Stimulated activated CD8-positive, alpha-beta memory T cell treated with anti-CD3 and anti-CD28 coated beads, Interleukin-15, amount 100 ng/mL, for 1 hour (primary cell): ENCODE measurements at regions not wholly inside any gene's neighbourhood (a gene's known extent, or its start where the extent isn't known, plus 50 kb on each side); places are given as distances from the start of the nearest gene placed in this dataset.

Source experiments
- DNase-seq: peaks from one replicate; pipeline ENCODE4 v3.0.0-alpha.2; 2020; ENCODE audit warnings: low read depth

DNA sequence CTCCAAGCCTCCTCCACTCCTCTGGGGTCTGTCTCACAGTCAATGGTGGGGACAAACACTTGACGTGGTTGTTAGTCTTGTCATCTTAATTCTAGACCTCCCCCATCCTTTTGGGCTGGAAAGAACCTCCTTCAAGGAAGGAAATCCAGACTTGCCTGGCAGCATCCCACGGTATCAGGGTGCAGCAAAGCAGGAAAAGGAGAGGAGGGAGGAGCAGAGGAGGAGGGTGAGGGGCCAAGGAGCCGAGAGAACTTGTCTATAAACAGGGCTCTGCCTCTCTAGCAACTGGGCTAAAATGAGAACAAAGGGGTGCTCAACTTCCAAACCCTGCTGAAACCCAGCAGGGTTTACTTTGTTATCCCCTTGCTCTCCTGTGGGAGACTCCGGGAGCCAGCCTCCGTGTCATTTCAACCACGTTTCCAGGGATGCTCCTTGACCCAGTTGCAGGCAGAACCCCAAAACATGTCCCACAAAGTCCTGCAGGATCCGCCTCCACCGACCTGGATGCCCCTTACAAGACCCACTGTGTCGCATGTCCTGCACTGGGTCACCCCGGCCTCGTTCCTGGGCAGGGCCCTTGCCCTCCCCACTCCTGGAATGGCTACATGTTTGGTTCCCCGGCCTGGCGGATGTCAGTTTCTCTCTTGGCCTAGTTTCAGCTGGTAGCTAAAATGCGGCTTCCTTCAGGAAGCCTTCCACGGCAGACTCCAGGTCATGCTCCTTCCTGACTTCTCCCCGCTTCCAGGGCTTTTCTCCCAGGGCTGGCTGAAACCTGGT is 69.7 kb upstream of the MGMT start:
- no peak for DNase-seq

DNA sequence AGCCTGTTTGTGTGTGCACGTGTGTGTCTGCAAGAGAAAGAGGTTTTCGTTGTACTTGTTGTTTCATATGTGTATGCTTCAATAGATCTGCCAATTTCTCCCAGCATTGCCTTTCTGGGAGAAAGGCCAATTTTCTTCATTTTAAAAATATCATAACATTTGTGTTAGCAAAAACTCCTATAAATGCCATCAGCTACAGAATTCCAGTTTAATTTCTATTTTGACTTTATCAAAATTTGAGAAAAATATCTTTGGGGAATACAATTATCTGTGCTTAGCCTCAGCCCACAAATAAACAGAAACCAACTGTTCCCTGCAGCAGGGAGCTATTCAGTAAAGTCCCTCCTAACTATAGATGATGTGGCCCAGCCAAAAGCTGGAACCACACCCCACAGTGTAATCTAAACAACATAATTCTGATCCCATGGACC is 68.3 kb upstream of the MGMT start:
- no peak for DNase-seq

DNA sequence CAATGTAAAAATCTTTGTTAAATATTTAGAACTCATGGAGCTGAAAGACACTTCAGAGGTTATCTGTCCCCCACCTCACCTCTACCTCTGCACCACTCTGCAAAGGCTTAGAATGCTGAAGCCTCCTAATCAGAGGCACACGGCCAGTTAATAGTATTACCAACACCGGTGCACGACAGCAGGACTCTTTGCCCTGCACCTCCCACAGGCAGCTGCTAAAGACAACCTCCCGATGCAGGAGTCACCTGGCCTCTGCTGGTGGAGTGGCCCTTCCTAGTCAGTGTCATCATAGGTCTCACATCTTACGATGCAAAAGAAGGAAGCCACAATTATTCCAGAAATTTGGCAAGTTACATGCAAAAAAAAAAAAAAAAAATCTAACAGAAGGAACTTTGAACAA is 66.6 kb upstream of the MGMT start:
- DNase-seq: no peak

DNA sequence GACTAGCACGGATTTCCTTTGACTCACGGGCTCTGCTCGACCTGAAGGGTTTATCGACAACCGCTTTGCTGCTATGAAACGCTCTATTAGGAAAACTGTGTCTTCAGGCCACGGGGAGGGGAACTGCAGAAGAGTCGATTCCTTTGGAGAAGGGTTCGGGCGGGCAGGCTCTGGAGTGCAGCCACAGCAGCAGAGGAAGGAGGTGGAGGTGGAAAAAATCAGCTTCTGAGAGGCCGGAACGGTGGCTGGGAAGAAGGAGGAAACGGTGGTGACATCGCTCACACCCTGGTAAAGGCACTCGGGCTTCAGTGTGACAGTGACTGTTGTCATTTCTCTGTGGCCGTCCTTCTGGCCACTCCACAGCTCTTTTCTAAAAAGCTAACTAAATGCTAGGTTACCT is 64.6 kb upstream of the MGMT start:
- DNase-seq: no peak

DNA sequence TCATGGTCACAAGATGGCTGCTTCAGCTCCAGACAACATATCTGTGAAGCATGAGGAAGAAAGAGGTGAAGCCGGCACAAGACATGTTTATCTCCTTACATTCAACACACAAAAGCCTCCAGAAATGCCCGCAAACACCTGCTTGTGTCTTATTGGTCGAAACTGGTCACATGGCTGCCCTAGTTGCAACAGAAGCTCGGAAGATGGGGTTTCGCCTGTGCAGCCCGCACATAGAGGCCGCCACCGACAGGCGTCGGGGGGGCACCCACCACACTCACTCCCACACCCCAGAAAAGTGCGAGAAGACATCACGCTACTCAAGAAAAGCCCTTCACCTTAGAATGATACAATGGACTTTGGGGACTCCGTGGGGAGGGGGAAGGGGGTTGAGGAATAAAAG is 63.0 kb upstream of the MGMT start:
- DNase-seq: no peak

DNA sequence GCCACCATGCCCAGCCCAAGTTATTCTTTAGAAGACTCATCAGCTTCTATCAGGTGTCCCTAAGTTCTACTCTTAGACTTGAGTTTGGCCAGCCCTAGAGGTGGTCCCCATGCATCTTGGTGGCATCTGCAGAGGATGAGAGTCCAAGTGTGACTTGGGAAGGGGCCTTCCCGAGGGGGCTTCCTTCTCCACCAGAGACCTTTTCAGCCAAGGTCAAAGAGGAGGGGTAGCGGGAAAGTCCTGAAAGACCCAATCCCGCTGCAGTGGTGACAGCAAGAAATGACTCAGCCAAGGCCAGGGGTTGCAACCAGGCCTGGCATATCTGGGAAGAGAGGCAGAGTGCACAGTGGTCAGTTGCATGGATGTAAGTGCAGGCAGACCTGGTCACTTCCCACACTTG is 61.7 kb upstream of the MGMT start:
- no peak for DNase-seq

DNA sequence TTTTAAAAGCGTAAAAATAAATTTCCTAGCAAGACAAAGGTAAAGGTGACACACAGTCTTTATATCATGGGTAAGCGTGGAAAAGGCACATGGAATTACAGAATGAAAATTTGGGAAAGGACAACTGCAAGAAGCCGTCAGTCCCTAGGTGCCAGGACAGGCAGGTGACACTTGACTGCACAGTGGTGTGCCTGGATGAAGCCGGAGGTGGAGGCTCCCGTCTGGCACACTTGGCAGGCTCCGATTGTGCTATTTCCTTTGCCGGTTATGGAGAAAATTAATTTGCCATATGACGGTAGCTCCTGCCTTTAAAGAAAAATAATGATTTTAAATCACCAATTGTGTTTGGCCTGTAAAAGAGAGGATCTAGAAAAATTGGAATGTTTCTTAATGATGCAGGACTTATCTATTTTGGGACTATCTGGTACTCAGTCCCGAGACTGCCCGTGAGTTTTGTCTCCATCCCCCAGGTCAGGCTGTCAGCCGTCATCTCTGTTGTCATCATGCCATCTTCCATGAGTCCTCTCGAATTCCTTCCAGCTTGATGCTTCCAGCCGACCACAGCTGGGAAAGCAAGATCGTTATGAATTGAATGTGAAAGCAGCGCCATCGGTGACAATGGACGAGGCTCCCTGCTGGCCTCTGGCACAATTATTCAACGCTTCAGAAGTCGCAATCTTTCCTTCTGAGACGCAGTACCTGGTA is 56.2 kb upstream of the MGMT start:
- no peak for DNase-seq

DNA sequence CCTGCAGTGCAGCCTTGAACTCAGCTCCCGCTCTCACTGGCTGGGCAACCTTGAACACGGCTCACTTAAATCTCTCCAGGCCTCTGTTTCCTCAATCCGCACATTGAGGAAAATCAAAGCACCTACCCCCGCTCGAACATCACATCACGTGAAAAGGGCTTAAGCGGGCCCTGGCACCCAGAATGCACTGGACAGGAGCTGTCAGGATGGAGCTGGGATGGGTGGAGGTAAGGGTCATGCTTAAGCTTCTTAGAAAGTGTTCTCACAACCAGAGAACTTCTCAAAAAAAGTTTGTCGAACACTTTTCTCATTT is 55.7 kb upstream of the MGMT start:
- DNase-seq: no peak

DNA sequence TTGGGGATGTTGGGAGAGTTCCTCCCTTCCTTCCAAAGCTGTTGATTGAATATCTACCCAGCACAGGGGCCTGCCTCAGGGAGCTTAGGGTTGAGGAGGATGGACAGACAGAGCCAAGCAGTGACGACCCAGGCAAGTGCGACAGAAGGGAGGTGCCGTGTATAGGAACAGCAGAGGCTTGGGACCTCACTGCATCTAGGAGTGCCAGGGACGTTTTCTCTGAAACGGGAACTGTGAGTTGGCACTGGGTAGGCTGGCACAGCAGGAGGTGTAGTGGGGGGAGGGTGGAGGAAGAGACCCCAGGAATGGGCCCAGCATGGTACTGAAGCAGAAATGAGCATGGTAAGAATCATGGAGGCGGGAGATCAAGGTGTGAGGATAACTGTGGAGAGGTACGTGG is 55.3 kb upstream of the MGMT start:
- DNase-seq: no peak

DNA sequence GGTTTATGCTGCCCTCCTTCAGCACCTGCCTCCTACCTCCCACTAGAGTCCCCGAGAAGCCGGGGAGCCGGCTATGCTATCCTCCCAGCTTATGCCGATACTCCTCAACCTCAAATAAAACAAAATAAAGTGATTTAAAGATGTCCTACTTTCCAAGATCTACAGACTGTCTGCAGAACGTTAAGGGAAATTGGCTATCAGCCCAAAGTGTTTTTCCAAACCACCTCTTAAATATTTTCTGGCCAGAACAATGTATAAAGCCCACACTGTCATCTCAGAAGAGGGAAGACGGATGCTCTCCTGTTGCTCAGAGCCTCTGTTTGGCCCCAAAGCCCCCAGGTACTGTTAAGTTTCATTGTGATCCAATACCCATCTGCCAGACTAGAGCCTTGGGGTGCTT is 54.0 kb upstream of the MGMT start:
- DNase-seq: no peak

DNA sequence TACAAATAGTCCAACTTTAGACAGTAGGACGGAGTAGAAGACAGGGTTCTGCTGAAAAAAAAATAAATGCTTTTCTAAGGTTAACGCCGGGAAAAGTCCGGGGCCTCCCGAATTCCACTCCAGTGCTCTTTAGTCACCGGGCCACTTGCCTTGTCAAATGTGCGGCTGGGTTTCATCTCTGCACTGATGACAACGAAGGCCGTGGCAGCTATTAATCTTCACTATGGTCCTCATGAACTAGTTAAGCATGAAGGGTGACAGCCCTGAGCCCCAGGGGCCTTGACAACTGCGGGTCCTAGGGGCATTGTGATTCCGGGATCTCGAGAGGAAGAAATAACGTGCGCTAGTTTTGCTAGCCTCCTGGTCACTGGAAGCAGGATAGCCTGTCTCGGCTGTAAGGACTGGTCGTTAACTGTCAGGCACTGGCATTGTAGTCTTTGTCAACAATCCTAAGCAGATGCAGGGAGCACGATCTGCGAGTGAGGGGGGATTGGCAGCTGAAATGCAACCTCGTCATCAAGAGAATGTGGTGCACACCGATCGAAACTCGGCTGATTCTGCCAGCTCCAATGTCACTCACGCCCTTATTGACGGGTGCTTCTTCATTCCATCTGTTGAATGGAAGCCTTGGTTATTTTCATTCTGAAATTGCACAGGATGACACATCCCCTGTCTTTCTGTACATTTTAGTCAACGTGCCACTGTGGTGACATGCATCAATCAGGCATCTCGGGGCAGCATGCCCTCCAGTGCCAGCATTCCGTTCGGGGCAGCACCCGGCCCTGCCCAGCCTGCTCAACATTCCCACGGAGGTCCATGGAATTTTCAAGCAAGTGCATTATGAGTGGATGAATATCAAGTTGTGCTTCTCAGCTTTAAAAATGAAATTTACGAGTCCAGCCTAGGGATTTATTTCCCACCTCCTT is 51.6 kb upstream of the MGMT start:
- DNase-seq: no peak

DNA sequence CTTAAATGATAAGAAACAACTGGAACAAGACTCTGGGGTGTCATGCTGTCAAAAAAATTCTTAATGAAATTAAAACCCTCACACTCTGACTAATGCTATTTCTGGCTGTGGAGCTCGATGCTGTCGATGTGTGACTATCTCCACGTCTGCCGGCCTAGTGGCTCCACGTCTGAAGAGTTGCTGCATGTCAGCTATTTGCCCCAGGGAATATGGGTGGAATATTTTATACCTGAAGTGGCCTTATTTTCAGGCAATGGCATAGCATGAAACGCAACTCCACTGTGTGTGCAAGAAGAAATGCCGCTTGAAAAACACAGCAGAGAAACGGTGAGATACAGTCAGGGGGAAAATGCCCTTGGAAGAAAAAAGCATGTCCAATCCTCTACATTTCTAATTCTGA is 50.9 kb upstream of the MGMT start:
- DNase-seq: no peak

DNA sequence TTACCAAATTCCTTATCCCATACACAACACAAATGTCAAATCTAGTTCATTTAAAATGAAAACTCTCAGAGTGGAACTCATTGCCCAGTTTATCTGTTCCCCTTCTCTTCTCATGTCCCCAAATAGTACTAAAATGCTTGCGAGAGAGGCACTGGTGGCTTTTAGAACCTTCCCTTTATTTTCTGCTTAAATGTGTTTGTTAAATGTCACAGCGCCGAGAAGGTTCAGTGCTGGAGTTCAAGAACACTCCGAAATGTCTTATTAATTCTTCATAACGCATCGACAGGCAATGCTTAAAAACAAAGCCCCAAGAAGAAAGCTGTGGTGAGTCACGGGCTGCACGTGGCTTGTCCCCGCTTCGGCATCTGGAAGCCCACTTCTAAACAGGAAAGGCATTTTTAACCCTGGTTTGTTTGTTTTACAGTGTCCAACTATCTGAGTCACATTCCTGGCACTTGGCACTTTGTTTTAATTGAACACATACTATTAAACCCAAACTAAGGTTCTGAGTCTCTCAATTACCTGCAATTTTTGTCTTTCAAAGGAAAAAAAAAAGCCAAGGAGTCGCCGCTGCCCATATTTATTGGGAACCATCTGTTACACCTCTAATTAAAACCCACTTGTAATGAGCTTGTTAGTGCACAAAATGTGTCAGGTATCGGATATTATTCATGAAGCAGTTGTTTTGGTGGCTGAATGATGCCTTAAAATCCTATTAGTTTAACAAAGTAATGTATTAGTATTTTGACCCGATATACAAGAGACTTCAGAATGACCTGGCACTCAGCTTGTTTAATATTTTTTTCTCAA is 49.9 kb upstream of the MGMT start:
- DNase-seq: no peak
